AG04449 (cell line): ENCODE measurements at regions not wholly inside any gene's neighbourhood (a gene's known extent, or its start where the extent isn't known, plus 50 kb on each side); places are given as distances from the start of the nearest gene placed in this dataset.
A peak's percentile ranks its signal among the peaks of the same experiment; 100 is the strongest.
"Not testable (repeated sequence)": the region's sequence is repeated elsewhere in the genome, so short reads cannot be mapped to it uniquely, and the experiment has no call there.

Source experiments
- CTCF ChIA-PET: fragments of 350-600 bp; formaldehyde crosslinking; extraction: SDS; loops from one replicate; lab custom pipeline; 2021; ENCODE audit warnings: antibody characterized with exemption; lab: Yijun Ruan, JAX
- POLR2A ChIA-PET: fragments of 400-600, 350-600 bp; formaldehyde crosslinking; extraction: SDS; loops from one replicate; lab custom pipeline; 2020; ENCODE audit warnings: antibody characterized with exemption, inconsistent platforms; lab: Yijun Ruan, JAX
- DNase-seq: peaks from one replicate; pipeline ENCODE4 v3.0.0-alpha.2; 2010; ENCODE audit warnings: low read depth, low spot score
- H3K4me3 ChIP-seq: 2 replicates; pipeline ENCODE4 v1.5.1; 2011; ENCODE audit warnings: low read depth, mild to moderate bottlenecking, control low read depth, low read length
- TF ChIP-seq, protein P1 (sequence below): IDR thresholded peaks from one replicate; pipeline ENCODE4 v1.5.1; 2011; ENCODE audit warnings: mild to moderate bottlenecking, moderate library complexity, low read length, control low read depth, inconsistent platforms; ENCODE audit not compliant: insufficient read depth; ENCODE audit errors: missing control alignments

DNA sequence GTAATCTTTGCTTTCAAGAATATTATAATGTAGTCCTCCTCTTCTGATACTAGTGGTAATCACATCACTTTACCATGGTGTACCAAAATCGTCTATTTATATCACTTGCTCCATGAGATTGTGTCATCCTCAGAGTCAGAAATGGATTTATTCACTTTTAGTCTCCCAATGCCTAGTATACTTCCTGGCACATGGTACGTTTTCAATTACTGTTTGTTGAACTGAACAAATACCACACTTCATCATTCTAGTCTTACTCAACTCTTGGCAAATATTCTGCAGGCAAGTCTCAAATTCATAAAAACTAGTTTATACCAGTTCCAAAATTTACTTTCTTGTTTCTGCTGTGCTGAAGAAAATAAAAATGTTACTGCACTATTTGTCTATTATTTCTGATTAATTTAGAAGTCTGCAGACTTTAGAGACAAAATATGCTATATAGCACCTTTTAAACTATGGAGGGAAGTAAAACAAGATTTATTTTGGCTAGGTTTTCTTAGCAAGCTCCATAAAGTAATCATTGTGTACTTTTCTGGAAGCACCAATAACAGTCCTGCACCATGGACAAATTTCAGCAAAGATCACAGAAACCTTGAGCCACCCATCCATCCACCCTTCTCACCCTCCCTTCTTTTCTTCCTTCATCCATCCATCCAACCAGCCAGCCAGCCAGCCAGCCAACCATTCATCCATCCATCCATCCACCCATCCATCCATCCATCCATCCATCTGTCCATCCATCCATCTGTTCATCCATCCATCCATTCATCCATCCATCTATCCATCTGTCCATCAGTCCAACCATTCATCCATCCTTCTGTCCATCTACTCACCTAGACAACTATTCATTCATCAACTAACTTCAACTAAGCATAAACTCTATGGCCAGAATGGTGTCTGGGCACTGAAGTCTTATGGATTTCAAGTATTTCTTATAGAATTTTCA lies 102.1 kb upstream of the STMND1 start:
- DNase-seq, result peak; percentile 71
- ChIA-PET CTCF (interaction anchor here (1.1 to 4.2 kb wide), 2 partner anchors 11 to 35 kb away, joined by 4 to 25 read pairs; no protein-coding TSS in a partner anchor), POLR2A (no interaction called here)
- TF ChIP-seq, protein P1, sequence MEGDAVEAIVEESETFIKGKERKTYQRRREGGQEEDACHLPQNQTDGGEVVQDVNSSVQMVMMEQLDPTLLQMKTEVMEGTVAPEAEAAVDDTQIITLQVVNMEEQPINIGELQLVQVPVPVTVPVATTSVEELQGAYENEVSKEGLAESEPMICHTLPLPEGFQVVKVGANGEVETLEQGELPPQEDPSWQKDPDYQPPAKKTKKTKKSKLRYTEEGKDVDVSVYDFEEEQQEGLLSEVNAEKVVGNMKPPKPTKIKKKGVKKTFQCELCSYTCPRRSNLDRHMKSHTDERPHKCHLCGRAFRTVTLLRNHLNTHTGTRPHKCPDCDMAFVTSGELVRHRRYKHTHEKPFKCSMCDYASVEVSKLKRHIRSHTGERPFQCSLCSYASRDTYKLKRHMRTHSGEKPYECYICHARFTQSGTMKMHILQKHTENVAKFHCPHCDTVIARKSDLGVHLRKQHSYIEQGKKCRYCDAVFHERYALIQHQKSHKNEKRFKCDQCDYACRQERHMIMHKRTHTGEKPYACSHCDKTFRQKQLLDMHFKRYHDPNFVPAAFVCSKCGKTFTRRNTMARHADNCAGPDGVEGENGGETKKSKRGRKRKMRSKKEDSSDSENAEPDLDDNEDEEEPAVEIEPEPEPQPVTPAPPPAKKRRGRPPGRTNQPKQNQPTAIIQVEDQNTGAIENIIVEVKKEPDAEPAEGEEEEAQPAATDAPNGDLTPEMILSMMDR, result no peak
- no peak overlapping the region for H3K4me3 ChIP-seq

DNA sequence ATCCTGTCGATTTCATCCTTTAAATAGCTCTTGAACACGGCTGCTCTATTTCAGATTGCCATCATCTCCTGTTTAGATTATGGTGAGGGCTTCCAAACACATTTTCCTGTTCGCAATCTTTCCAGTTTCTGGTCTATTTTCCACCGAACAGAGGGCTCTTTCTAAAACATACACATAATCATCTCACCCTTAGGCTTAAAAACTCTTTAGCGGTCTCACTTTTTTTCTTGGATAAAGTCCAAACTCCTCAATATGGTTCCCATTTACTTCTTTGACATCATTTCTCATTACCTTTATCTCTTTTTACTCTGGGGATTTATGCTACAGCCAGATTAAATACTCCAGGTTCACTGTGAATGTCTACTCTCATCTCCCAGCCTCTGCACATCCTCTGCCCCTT lies 103.4 kb upstream of the STMND1 start:
- ChIA-PET CTCF (interaction anchor here (1.5 kb wide), 1 partner anchor 234 kb away, joined by 3 read pairs; no protein-coding TSS in a partner anchor), POLR2A (no interaction called here)
- H3K4me3 ChIP-seq, result no peak overlapping the region
- TF ChIP-seq, protein P1, result no peak
- DNase-seq, result no peak

DNA sequence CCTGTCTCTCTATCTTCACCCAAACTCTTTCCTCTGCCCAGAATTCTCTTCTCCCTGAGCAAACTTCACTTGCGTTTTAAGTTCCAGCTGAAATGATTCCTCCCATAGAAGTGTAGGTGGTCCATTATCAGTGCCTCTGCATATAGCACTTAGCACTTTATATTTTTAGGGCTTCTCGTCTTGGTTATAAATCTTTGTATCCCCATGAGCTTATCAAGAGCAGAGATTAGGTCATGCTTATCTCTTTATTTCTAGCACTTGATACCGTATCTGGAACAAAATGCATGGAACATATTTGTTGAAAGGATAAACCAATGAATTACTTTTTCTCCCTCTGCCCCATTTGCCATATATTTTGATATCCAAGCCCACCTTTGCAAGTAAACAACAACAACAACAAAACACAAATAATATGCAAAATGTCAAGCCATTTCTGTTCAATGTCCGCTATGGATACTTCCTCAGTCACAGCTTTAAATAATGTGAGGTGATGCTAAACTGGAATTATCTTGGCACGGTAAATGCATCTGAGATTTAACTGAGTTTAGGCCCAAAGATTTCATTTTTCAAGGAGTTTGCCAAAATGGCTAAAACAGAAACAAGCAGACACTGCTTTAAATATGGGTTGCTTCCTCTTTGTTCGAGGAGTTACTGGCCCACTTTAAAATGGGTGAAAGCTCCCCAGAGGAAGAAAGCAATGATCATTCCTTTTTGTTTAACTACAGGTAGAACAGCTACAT lies 106.2 kb upstream of the STMND1 start:
- CTCF ChIA-PET, result interaction anchor here (0.9 to 1.5 kb wide), 3 partner anchors 10 to 231 kb away, joined by 3 to 4 read pairs (median 4); no protein-coding TSS in a partner anchor

DNA sequence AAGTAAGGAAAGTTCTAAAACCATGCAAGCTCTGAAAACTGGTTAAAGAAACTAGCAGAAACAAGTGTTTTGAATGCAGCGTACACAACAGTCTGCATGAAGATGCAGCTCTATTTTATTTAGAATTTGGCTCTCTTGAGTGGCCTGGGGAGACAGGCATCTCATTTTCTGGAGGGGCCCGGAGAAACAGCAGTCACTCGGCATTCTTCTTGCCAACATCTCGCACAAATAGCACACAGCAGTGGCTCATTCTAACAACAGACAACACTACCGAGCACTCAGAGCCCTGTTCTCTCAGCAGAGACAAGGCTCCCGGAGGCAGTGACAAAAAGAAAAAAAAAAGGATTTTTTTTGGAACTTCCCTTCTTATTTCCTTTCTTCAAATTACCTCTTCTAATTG lies 108.5 kb upstream of the STMND1 start:
- CTCF ChIA-PET, result interaction anchor here (1.2 to 1.3 kb wide), 2 partner anchors 28 to 230 kb away, joined by 3 to 6 read pairs; no protein-coding TSS in a partner anchor

More for the DNA sequence above, 106.2 kb upstream of the STMND1 start:
- TF ChIP-seq, protein P1, result no peak
- POLR2A ChIA-PET, result no interaction called here
- H3K4me3 ChIP-seq, result no peak overlapping the region
- DNase-seq, result no peak

DNA sequence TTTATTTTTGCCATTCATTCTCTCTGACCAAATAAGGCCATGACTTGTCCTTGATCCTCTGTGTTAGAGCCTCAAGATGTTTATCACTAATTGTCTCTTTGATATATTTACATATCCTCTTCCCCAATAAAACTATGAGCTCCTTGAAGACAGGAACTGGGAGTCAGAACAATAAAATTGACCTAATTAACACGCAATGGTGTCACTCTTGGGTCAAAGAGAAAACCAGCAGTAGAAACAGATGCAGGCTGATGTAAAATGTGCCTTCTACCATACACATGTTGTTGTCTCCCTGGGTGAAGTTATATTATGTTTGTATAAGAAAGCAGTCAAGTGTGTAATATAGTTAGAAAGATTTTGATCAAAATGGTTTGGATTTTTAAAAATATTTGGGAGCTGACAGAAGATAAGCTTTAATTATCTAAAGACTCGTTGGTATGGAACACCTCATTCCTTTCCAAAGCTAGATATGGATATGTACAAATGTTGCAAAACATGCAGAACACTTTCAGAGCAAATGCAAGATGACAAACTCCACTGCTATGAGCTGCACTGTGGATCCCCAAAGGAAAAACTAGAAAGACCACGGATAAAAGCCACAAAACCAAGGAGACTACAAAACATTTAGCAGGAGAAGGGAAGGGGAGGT lies 109.7 kb upstream of the STMND1 start:
- POLR2A ChIA-PET, result no interaction called here
- TF ChIP-seq, protein P1, result no peak
- no peak overlapping the region for H3K4me3 ChIP-seq
- no peak for DNase-seq
- CTCF ChIA-PET, result interaction anchor here (1.3 kb wide), 1 partner anchor 228 kb away, joined by 4 read pairs; no protein-coding TSS in a partner anchor

More for the DNA sequence above, 108.5 kb upstream of the STMND1 start:
- no peak for DNase-seq
- TF ChIP-seq, protein P1, result no peak
- no peak overlapping the region for H3K4me3 ChIP-seq
- POLR2A ChIA-PET, result no interaction called here

DNA sequence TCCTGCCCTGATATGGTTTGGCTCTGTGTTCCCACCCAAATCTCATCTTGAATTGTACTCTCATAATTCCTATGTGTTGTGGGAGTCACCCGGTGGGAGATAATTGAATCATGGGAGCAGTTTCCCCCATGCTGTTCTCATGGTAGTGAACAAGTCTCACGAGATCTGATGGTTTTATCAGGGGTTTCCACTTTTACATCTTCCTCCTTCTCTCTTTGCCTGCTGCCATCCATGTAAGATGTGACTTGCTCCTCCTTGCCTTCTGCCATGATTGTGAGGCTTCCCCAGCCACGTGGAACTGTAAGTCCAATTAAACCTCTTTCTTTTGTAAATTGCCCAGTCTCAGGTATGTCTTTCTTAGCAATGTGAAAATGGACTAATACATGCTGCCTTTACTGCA lies 111.9 kb upstream of the STMND1 start:
- POLR2A ChIA-PET, DNase-seq, H3K4me3 ChIP-seq: not testable (repeated sequence)
- CTCF ChIA-PET, result interaction anchor here (1.4 kb wide), 1 partner anchor 226 kb away, joined by 4 read pairs; no protein-coding TSS in a partner anchor
